ENCODE measurements at regions not wholly inside any gene's neighbourhood (a gene's known extent, or its start where the extent isn't known, plus 50 kb on each side); places are given as distances from the start of the nearest gene placed in this dataset.

GRCh38 chr18:70446063-70446462, 157.2 kb downstream of the SOCS6 start:
- no peak for DNase-seq (ENCODE audit: low spot score)
- Histone ChIP-seq H3K27ac (no peak overlapping the region), H3K4me3 (no peak overlapping the region)
- no peak for TF ChIP-seq CTCF (IDR thresholded peaks at IDR 0.05)

- no peak overlapping the region for H3K4me3 ChIP-seq
- no peak for DNase-seq (ENCODE audit: low spot score)
- H3K27ac ChIP-seq: no peak overlapping the region
- no peak for TF ChIP-seq CTCF (IDR thresholded peaks at IDR 0.05)
Measured at GRCh38 chr18:70442933-70443332, 154.1 kb downstream of the SOCS6 start.

- Histone ChIP-seq H3K27ac (no peak overlapping the region), H3K4me3 (no peak overlapping the region)
- no peak for TF ChIP-seq CTCF (IDR thresholded peaks at IDR 0.05)
- DNase-seq (ENCODE audit: low spot score): no peak
Measured at GRCh38 chr18:70432804-70433400, 144.1 kb downstream of the SOCS6 start.

GRCh38 chr18:70431203-70431624, 142.4 kb downstream of the SOCS6 start:
- DNase-seq (ENCODE audit: low spot score): no peak
- no peak overlapping the region for H3K4me3 ChIP-seq
- no peak for TF ChIP-seq CTCF (IDR thresholded peaks at IDR 0.05)
- H3K27ac ChIP-seq: no peak overlapping the region

GRCh38 chr18:70430501-70431173, 141.8 kb downstream of the SOCS6 start:
- Histone ChIP-seq H3K27ac (no peak overlapping the region), H3K4me3 (no peak overlapping the region)
- no peak for DNase-seq (ENCODE audit: low spot score)
- TF ChIP-seq CTCF (IDR thresholded peaks at IDR 0.05): no peak

GRCh38 chr18:70429847-70430500, 141.1 kb downstream of the SOCS6 start:
- Histone ChIP-seq H3K27ac (no peak overlapping the region), H3K4me3 (no peak overlapping the region)
- DNase-seq (ENCODE audit: low spot score): no peak
- TF ChIP-seq CTCF (IDR thresholded peaks at IDR 0.05): no peak

GRCh38 chr18:70428439-70428838, 139.6 kb downstream of the SOCS6 start:
- no peak for TF ChIP-seq CTCF (IDR thresholded peaks at IDR 0.05)
- H3K27ac ChIP-seq: no peak overlapping the region
- DNase-seq (ENCODE audit: low spot score): no peak
- H3K4me3 ChIP-seq: no peak overlapping the region
